Activated CD4-positive, alpha-beta T cell treated with anti-CD3 and anti-CD28 coated beads, Interleukin-2, amount 10 ng/mL, durations not matched to agents 7 days and 5 days (primary cell): ENCODE measurements at regions not wholly inside any gene's neighbourhood (a gene's known extent, or its start where the extent isn't known, plus 50 kb on each side); places are given as distances from the start of the nearest gene placed in this dataset.

Source experiments
- CTCF ChIA-PET: fragments of 350-600 bp; sonication (Branson Sonifier 250); formaldehyde crosslinking; loops from one replicate; lab custom pipeline; 2021; ENCODE audit warnings: antibody characterized with exemption; lab: Charles Lee
- POLR2A ChIA-PET: fragments of 350-600 bp; sonication (Branson Sonifier 250); formaldehyde crosslinking; loops from one replicate; lab custom pipeline; 2021; ENCODE audit warnings: antibody characterized with exemption; lab: Charles Lee
- DNase-seq: peaks from one replicate; pipeline ENCODE4 v3.0.0-alpha.2; 2020
- H3K27ac Mint-ChIP-seq: one replicate; pipeline ENCODE4 v1.8.0; 2021; ENCODE audit warnings: mild to moderate bottlenecking, moderate library complexity, mixed read lengths
- H3K27me3 Mint-ChIP-seq: one replicate; pipeline ENCODE4 v1.8.0; 2021; ENCODE audit warnings: mixed read lengths
- H3K36me3 Mint-ChIP-seq: one replicate; pipeline ENCODE4 v1.8.0; 2021; ENCODE audit warnings: low read depth, mixed read lengths
- H3K4me1 Mint-ChIP-seq: one replicate; pipeline ENCODE4 v1.8.0; 2021; ENCODE audit warnings: mixed read lengths
- H3K4me3 Mint-ChIP-seq: one replicate; pipeline ENCODE4 v1.8.0; 2021; ENCODE audit warnings: mild to moderate bottlenecking, moderate library complexity, mixed read lengths
- H3K9me3 Mint-ChIP-seq: one replicate; pipeline ENCODE4 v1.8.0; 2021; ENCODE audit warnings: mixed read lengths

DNA sequence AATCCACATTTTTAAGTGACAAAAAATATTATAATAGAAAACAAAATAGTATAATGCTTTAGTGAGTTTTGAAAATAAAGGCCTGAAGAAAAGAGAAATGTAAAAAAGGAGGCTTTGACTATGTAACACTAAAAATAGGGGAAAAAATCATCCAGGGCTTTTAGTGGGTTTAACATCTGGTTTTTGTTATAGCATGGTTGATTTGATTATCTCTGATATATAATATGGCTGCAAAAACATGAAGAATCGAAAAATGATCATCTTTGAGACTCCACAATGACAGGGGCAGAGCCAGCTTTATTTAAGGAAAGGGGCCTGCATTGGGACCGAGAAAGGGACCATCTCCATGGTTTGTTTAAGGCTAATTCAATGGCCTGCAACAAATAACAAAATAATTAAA lies 393.8 kb downstream of the PLK2 start:
- Mint-ChIP-seq H3K27ac (no peak overlapping the region), H3K4me3 (no peak overlapping the region), H3K4me1 (no peaks in the 10 kb centered on the region), H3K9me3 (no peaks in the 10 kb centered on the region), H3K27me3 (peaks cover 2% of the 10 kb centered on the region), H3K36me3 (no peaks in the 10 kb centered on the region)
- POLR2A ChIA-PET = no interaction called here
- CTCF ChIA-PET = no interaction called here
- DNase-seq = no peak

GRCh38 chr5:58064801-58065200 lies 395.1 kb downstream of the PLK2 start:
- no peak overlapping the region for H3K27ac Mint-ChIP-seq

GRCh38 chr5:58060996-58061395 lies 398.9 kb downstream of the PLK2 start:
- ChIA-PET CTCF (no interaction called here), POLR2A (no interaction called here)
- Mint-ChIP-seq H3K4me3 (no peak overlapping the region), H3K4me1 (no peaks in the 10 kb centered on the region), H3K9me3 (no peaks in the 10 kb centered on the region), H3K27me3 (peaks cover 2% of the 10 kb centered on the region), H3K36me3 (no peaks in the 10 kb centered on the region), H3K27ac (no peak overlapping the region)
- no peak for DNase-seq

More at GRCh38 chr5:58064801-58065200, 395.1 kb downstream of the PLK2 start:
- no peak overlapping the region for H3K4me3 Mint-ChIP-seq
- ChIA-PET CTCF (no interaction called here), POLR2A (no interaction called here)
- no peaks in the 10 kb centered on the region for H3K36me3 Mint-ChIP-seq
- no peak for DNase-seq
- peaks cover 2% of the 10 kb centered on the region for H3K27me3 Mint-ChIP-seq
- H3K9me3 Mint-ChIP-seq = no peaks in the 10 kb centered on the region
- no peaks in the 10 kb centered on the region for H3K4me1 Mint-ChIP-seq

DNA sequence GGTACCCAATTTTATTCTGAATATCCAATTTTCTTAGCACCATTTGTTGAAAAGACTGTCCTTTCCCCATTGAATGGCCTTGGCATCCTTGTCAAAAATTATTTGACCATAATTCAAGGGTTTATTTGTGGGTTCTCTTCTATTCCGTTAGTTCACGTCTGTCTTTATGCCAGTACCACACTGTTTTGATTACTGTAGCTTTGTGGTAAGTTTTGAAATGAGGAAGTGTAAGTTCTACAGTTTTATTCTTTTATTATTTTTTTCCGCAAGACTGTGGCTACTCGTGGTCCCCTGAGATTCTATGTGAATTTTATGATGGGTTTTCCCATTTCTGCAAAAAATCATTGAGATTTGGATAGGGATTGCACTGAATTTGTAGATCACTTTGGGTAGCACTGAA lies 402.6 kb downstream of the PLK2 start:
- ChIA-PET CTCF (no interaction called here), POLR2A (no interaction called here)
- H3K36me3 Mint-ChIP-seq = no peaks in the 10 kb centered on the region
- no peak overlapping the region for H3K4me3 Mint-ChIP-seq
- H3K27me3 Mint-ChIP-seq = no peaks in the 10 kb centered on the region
- no peak overlapping the region for H3K27ac Mint-ChIP-seq
- no peak for DNase-seq
- H3K9me3 Mint-ChIP-seq = no peaks in the 10 kb centered on the region
- no peaks in the 10 kb centered on the region for H3K4me1 Mint-ChIP-seq

- DNase-seq = no peak
- H3K36me3 Mint-ChIP-seq = no peaks in the 10 kb centered on the region
- ChIA-PET POLR2A (no interaction called here), CTCF (no interaction called here)
- no peaks in the 10 kb centered on the region for H3K27me3 Mint-ChIP-seq
- H3K27ac Mint-ChIP-seq = no peak overlapping the region
- H3K9me3 Mint-ChIP-seq = no peaks in the 10 kb centered on the region
- no peaks in the 10 kb centered on the region for H3K4me1 Mint-ChIP-seq
- H3K4me3 Mint-ChIP-seq = no peak overlapping the region
These were observed 403.3 kb downstream of the PLK2 start for GRCh38 chr5:58056546-58056945.

DNA sequence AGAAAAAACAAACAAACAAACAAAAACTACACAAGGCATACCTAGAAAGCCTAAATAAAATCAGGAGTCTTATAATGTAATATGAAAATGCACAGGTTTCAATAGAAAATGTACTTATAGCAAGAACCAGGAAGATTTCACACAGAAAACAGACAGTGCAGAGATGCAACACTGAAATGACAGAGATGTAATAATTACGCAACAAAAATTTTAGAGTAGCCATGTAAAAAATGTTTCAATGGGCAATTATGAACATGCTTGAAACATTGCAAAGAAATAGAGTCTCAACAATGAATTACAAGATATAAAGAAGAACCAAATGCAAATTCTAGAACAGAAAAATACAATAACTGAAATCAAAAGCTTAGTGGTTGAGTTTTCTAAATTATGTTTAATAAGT lies 405.9 kb downstream of the PLK2 start:
- Mint-ChIP-seq H3K9me3 (no peaks in the 10 kb centered on the region), H3K4me1 (no peaks in the 10 kb centered on the region), H3K36me3 (no peaks in the 10 kb centered on the region), H3K27ac (no peak overlapping the region), H3K27me3 (no peaks in the 10 kb centered on the region), H3K4me3 (no peak overlapping the region)
- DNase-seq = no peak
- ChIA-PET CTCF (no interaction called here), POLR2A (no interaction called here)

GRCh38 chr5:58048954-58049353 lies 410.9 kb downstream of the PLK2 start:
- H3K27me3 Mint-ChIP-seq = peaks cover 2% of the 10 kb centered on the region
- CTCF ChIA-PET = no interaction called here

GRCh38 chr5:58048185-58048925 lies 411.5 kb downstream of the PLK2 start:
- H3K27me3 Mint-ChIP-seq = peaks cover 2% of the 10 kb centered on the region
- no peak overlapping the region for H3K27ac Mint-ChIP-seq
- no peaks in the 10 kb centered on the region for H3K36me3 Mint-ChIP-seq
- DNase-seq = no peak
- no peak overlapping the region for H3K4me3 Mint-ChIP-seq
- H3K4me1 Mint-ChIP-seq = no peaks in the 10 kb centered on the region
- H3K9me3 Mint-ChIP-seq = no peaks in the 10 kb centered on the region
- POLR2A ChIA-PET = no interaction called here
- CTCF ChIA-PET = no interaction called here

More at GRCh38 chr5:58048954-58049353, 410.9 kb downstream of the PLK2 start:
- Mint-ChIP-seq H3K36me3 (no peaks in the 10 kb centered on the region), H3K9me3 (no peaks in the 10 kb centered on the region), H3K4me1 (no peaks in the 10 kb centered on the region), H3K4me3 (no peak overlapping the region), H3K27ac (no peak overlapping the region)
- POLR2A ChIA-PET = no interaction called here
- DNase-seq = no peak

DNA sequence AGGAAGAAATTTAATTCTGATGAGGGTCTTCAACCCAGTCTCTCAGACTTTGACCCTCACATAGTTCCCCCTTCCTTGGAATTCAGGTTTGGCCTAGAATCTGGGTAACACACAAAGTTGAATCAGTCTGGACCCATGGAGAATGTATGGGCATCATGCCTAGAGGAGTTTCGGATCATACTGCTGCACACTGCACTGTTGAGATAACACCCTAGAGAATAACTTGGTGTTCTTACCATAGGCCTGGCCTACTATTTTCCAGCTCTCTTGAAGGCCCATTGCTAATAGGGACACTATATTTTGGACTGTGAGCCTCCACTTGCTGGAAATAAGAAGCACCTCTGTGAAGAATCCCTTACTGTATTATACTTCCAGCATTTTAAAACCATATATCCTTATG lies 413.5 kb downstream of the PLK2 start:
- ChIA-PET CTCF (no interaction called here), POLR2A (no interaction called here)
- no peaks in the 10 kb centered on the region for H3K36me3 Mint-ChIP-seq
- H3K4me1 Mint-ChIP-seq = no peaks in the 10 kb centered on the region
- no peak overlapping the region for H3K27ac Mint-ChIP-seq
- H3K27me3 Mint-ChIP-seq = peaks cover 2% of the 10 kb centered on the region
- H3K9me3 Mint-ChIP-seq = no peaks in the 10 kb centered on the region
- no peak for DNase-seq
- H3K4me3 Mint-ChIP-seq = no peak overlapping the region

- peaks cover 2% of the 10 kb centered on the region for H3K27me3 Mint-ChIP-seq
- no peaks in the 10 kb centered on the region for H3K4me1 Mint-ChIP-seq
- H3K9me3 Mint-ChIP-seq = no peaks in the 10 kb centered on the region
- no peak overlapping the region for H3K27ac Mint-ChIP-seq
- no peak overlapping the region for H3K4me3 Mint-ChIP-seq
- POLR2A ChIA-PET = no interaction called here
- CTCF ChIA-PET = no interaction called here
- no peak for DNase-seq
- H3K36me3 Mint-ChIP-seq = no peaks in the 10 kb centered on the region
These were observed 415.7 kb downstream of the PLK2 start for GRCh38 chr5:58044166-58044565.

GRCh38 chr5:58043032-58043945 lies 416.6 kb downstream of the PLK2 start:
- Mint-ChIP-seq H3K4me1 (no peaks in the 10 kb centered on the region), H3K36me3 (no peaks in the 10 kb centered on the region), H3K27me3 (peaks cover 2% of the 10 kb centered on the region), H3K9me3 (no peaks in the 10 kb centered on the region), H3K4me3 (no peak overlapping the region), H3K27ac (no peak overlapping the region)
- POLR2A ChIA-PET = no interaction called here
- DNase-seq = no peak
- CTCF ChIA-PET = no interaction called here

- Mint-ChIP-seq H3K9me3 (no peaks in the 10 kb centered on the region), H3K27ac (no peak overlapping the region), H3K27me3 (peaks cover 2% of the 10 kb centered on the region), H3K36me3 (no peaks in the 10 kb centered on the region), H3K4me3 (no peak overlapping the region), H3K4me1 (no peaks in the 10 kb centered on the region)
- CTCF ChIA-PET = no interaction called here
- POLR2A ChIA-PET = no interaction called here
- DNase-seq = no peak
These were observed 418.0 kb downstream of the PLK2 start for GRCh38 chr5:58041884-58042283.

DNA sequence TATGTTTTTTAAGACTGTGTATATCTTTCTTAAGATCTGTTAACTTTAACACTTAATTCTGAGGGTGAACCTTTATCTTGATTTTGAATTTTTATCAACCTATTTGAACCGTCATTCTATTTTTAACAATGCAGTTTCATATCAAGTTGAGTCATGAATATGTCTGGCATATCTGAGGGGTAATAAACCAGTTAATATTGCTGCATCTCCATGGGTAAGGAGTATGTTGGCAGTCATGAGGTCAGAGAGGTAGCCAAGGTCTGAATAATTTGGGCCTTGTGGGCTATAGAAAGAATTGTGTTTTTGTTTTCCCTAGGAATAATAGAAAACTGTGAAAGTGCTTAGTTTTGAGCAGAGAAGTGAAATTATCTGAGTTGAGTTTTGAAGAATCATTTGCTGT lies 419.0 kb downstream of the PLK2 start:
- Mint-ChIP-seq H3K27me3 (peaks cover 2% of the 10 kb centered on the region), H3K36me3 (no peaks in the 10 kb centered on the region), H3K4me1 (no peaks in the 10 kb centered on the region), H3K27ac (no peak overlapping the region), H3K4me3 (no peak overlapping the region), H3K9me3 (no peaks in the 10 kb centered on the region)
- ChIA-PET POLR2A (no interaction called here), CTCF (no interaction called here)
- DNase-seq = no peak
